ENCODE measurements at regions not wholly inside any gene's neighbourhood (a gene's known extent, or its start where the extent isn't known, plus 50 kb on each side); places are given as distances from the start of the nearest gene placed in this dataset.
"Not testable (repeated sequence)": the region's sequence is repeated elsewhere in the genome, so short reads cannot be mapped to it uniquely, and the experiment has no call there.

DNA sequence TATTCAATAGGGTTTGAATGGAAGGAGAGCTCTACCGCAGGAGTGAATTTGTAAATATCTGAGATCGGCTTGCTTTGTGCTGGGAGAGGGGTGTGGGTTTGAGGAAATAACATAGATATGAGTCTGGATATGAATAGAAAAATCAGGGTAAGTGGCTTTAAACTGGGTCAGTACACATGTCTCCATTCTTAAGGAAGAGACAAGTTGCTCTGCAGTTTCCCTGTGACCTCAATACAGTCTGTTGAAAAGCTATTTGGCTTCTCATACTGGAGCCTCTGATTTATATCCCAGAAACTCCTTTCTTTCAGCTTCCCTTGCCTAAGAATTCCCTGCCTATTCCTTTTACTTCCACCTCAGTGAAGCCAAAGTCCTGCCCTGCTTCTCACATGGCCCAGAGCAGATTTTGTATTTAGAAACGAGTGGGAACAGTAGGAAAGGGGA, 153.5 kb upstream of the ATF7IP start:
- TF ChIP-seq, protein P1, sequence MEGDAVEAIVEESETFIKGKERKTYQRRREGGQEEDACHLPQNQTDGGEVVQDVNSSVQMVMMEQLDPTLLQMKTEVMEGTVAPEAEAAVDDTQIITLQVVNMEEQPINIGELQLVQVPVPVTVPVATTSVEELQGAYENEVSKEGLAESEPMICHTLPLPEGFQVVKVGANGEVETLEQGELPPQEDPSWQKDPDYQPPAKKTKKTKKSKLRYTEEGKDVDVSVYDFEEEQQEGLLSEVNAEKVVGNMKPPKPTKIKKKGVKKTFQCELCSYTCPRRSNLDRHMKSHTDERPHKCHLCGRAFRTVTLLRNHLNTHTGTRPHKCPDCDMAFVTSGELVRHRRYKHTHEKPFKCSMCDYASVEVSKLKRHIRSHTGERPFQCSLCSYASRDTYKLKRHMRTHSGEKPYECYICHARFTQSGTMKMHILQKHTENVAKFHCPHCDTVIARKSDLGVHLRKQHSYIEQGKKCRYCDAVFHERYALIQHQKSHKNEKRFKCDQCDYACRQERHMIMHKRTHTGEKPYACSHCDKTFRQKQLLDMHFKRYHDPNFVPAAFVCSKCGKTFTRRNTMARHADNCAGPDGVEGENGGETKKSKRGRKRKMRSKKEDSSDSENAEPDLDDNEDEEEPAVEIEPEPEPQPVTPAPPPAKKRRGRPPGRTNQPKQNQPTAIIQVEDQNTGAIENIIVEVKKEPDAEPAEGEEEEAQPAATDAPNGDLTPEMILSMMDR (IDR thresholded peaks at IDR 0.05; ENCODE audit: low read depth, low read length), result no peak
- H3K36me3 ChIP-seq, result no peaks in the 10 kb centered on the region
- DNase-seq (ENCODE audit: low read depth in 1 of 2, low spot score in 1 of 2), result no peak
- no peak overlapping the region for H3K27ac ChIP-seq
- no peaks in the 10 kb centered on the region for H3K9me3 ChIP-seq (ENCODE audit: low read depth)
- no peaks in the 10 kb centered on the region for H3K27me3 ChIP-seq
- no peak overlapping the region for H3K4me3 ChIP-seq
- H3K4me1 ChIP-seq (ENCODE audit: low read depth), result peaks cover 11% of the 10 kb centered on the region

- no peak overlapping the region for H3K4me3 ChIP-seq
- no peaks in the 10 kb centered on the region for H3K36me3 ChIP-seq
- H3K27ac ChIP-seq, result peak overlapping the region; percentile 61
- DNase-seq (ENCODE audit: low read depth in 1 of 2, low spot score in 1 of 2), result no peak
- H3K4me1 ChIP-seq (ENCODE audit: low read depth), result peaks cover 11% of the 10 kb centered on the region
- TF ChIP-seq, protein P1 (IDR thresholded peaks at IDR 0.05; ENCODE audit: low read depth, low read length), result no peak
- H3K27me3 ChIP-seq, result no peaks in the 10 kb centered on the region
- no peaks in the 10 kb centered on the region for H3K9me3 ChIP-seq (ENCODE audit: low read depth)
Observed at GRCh38 chr12:14213542-14213941, 151.9 kb upstream of the ATF7IP start.

DNA sequence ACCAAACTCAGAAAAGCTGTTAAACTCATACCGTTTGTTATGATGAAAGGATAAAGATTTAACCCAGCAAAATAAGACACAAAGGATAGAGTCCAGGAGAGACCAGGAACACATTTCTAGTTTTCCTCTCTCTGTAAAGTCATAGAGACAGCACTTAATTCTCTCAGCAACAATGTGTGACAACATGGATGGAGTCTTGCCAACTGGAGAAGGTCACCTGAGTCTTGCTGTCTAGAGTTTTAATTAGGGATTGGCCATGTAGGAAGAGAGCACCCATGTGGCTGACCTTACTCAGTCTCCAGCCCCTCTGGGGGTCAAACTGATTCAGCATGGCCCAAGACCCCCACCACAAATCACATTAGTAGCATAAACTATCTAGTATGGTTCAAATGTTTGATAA, 151.0 kb upstream of the ATF7IP start:
- peaks cover 11% of the 10 kb centered on the region for H3K4me1 ChIP-seq (ENCODE audit: low read depth)
- H3K9me3 ChIP-seq (ENCODE audit: low read depth), result no peaks in the 10 kb centered on the region
- H3K27ac ChIP-seq, result no peak overlapping the region
- no peak for DNase-seq (ENCODE audit: low read depth in 1 of 2, low spot score in 1 of 2)
- H3K4me3 ChIP-seq, result no peak overlapping the region
- TF ChIP-seq, protein P1 (IDR thresholded peaks at IDR 0.05; ENCODE audit: low read depth, low read length), result no peak
- H3K36me3 ChIP-seq, result no peaks in the 10 kb centered on the region
- H3K27me3 ChIP-seq, result no peaks in the 10 kb centered on the region

DNA sequence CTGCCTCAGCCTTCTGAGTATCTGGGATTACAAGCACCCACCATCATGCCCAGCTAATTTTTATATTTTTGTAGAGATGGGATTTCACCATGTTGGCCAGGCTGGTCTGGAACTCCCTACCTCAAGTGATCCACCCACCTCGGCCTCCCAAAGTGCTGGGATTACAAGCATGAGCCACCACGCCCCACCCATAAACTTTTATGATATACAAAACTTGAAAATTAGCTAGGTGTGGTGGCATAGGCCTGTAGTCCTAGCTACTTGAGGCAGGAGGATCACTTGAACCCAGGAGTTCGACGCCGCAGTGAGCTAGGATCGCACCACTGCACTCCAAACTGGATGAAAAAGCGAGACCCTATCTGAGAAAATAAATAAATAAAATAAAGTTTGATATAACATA, 149.5 kb upstream of the ATF7IP start:
- H3K27ac ChIP-seq; H3K4me3 ChIP-seq; H3K36me3 ChIP-seq; H3K27me3 ChIP-seq; H3K9me3 ChIP-seq (ENCODE audit: low read depth); DNase-seq (ENCODE audit: low read depth in 1 of 2, low spot score in 1 of 2): not testable (repeated sequence)
- peaks cover 11% of the 10 kb centered on the region for H3K4me1 ChIP-seq (ENCODE audit: low read depth)

DNA sequence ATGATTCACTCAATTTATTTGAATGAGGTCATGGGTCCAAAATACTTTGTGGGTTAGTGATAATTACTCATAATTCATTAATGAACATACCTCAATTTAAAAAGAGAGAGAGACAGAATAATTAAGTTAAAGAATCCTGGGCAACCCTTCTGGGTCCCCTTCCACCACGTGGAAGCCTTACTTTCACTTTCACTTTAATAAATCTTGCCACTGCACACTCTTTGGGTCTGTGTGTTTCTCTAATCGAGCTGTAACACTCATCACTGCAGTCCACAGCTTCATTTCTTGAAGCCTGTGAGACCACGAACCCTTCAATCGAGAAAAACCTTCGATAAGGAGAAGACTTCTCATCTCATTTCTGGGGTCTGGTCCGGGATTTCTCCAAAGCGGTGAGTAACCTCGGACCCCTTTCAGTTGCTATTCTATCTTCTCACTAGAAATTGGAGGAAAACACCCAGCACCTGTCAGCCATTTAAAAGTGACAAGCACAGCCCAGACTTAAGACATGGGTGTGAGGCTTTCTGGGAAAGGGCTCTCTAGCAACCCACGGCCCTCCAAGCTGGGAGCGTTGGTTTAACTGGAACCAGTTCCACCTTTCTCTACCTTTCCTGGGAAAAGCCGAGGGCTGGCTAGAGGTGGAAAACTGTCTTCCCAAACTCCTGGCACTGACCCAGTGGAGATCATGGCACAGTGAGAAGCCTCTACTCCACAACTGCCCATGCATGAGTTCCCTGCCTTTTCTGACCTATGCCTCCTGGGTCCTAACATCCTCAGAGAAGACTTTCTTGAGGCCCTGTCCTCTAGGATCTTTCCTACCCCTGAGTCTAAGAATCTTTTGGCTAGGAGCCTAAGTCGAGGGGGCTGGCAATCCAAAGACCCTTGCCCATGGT, 148.8 kb upstream of the ATF7IP start:
- Histone ChIP-seq H3K27me3 (no peaks in the 10 kb centered on the region), H3K9me3 (ENCODE audit: low read depth) (no peaks in the 10 kb centered on the region), H3K36me3 (no peaks in the 10 kb centered on the region), H3K27ac (no peak overlapping the region), H3K4me3 (no peak overlapping the region), H3K4me1 (ENCODE audit: low read depth) (peaks cover 11% of the 10 kb centered on the region)
- peak in 1 of 2 donors; percentile 18 for DNase-seq (ENCODE audit: low read depth in 1 of 2, low spot score in 1 of 2)
- TF ChIP-seq, protein P1 (IDR thresholded peaks at IDR 0.05; ENCODE audit: low read depth, low read length), result no peak

GRCh38 chr12:14219156-14219555, 146.3 kb upstream of the ATF7IP start:
- Histone ChIP-seq H3K4me3 (no peak overlapping the region), H3K27me3 (no peaks in the 10 kb centered on the region), H3K9me3 (ENCODE audit: low read depth) (no peaks in the 10 kb centered on the region), H3K27ac (no peak overlapping the region), H3K36me3 (no peaks in the 10 kb centered on the region), H3K4me1 (ENCODE audit: low read depth) (peaks cover 3% of the 10 kb centered on the region)
- DNase-seq (ENCODE audit: low read depth in 1 of 2, low spot score in 1 of 2), result no peak
- TF ChIP-seq, protein P1 (IDR thresholded peaks at IDR 0.05; ENCODE audit: low read depth, low read length), result no peak

DNA sequence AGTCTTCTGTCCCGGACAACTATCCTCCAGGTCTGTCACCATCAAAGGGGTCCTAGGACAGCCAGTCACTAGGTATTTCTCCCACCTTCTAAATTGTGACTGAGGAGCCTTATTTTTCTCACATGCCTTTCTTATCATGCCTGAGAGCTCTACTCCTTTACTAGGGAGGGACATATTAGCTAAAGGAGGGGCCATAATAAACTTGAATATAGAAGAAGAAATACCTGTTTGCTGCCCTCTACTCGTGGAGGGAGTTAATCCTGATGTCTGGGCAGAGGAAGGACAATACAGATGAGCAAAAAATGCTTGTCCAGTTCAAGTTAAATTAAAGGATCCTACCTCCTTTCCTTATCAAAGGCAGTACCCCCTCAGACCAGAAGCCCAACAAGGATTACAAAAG, 145.8 kb upstream of the ATF7IP start:
- not testable (repeated sequence) for H3K4me1 ChIP-seq (ENCODE audit: low read depth); H3K4me3 ChIP-seq; H3K27me3 ChIP-seq; DNase-seq (ENCODE audit: low read depth in 1 of 2, low spot score in 1 of 2); H3K36me3 ChIP-seq; H3K27ac ChIP-seq; H3K9me3 ChIP-seq (ENCODE audit: low read depth)
